ENCODE measurements at regions not wholly inside any gene's neighbourhood (a gene's known extent, or its start where the extent isn't known, plus 50 kb on each side); places are given as distances from the start of the nearest gene placed in this dataset.

DNA sequence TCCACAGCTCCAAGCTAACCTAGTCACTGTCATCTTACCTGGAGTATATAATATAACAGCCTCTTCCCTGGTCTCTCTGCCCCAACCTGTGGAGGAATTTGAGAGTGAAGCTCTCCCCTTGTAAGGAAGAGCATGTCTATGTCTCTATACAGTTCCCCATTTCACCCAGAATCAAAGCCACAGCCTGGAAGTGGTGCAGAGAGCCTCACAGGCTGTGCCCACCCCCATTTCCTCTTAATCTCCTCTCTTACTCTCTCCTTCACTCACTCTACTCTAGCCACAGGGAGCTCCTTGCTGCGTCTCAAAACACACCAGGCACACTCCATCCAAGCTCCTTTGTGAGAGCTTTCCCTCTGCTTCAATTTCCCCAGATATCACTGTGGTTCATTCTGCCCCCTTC, 302.5 kb upstream of the ISX start:
- 56 to 84% (median 74%) methylated on average over 1 of the region's 1 CpG for WGBS, 3 donors

GRCh38 chr22:34765115-34765514, 300.8 kb upstream of the ISX start:
- H3K9me3 ChIP-seq = no peaks in the 10 kb centered on the region
- 78 to 83% (median 81%) methylated on average over 2 of the region's 2 CpGs for WGBS, 3 donors
- H3K4me1 ChIP-seq (ENCODE audit: insufficient read depth) = no peaks in the 10 kb centered on the region
- no peaks in the 10 kb centered on the region for H3K27me3 ChIP-seq
- intact Hi-C loops (cut with DNase I) = no loop called here
- DNase-seq = no peak
- TF ChIP-seq EP300 (IDR thresholded peaks at IDR 0.05) (no peak), CTCF (IDR thresholded peaks at IDR 0.05) (no peak), POLR2A (IDR thresholded peaks at IDR 0.05) (no peak)
- H3K4me3 ChIP-seq = no peak overlapping the region
- no peak overlapping the region for H3K27ac ChIP-seq
- no peaks in the 10 kb centered on the region for H3K36me3 ChIP-seq

More for the DNA sequence above, 302.5 kb upstream of the ISX start:
- no peak for TF ChIP-seq CTCF (IDR thresholded peaks at IDR 0.05)
- no peak for TF ChIP-seq POLR2A (IDR thresholded peaks at IDR 0.05)
- TF ChIP-seq EP300 (IDR thresholded peaks at IDR 0.05) = no peak
- H3K4me1 ChIP-seq (ENCODE audit: insufficient read depth) = no peaks in the 10 kb centered on the region
- no peaks in the 10 kb centered on the region for H3K9me3 ChIP-seq
- H3K4me3 ChIP-seq = no peak overlapping the region
- H3K27me3 ChIP-seq = no peaks in the 10 kb centered on the region
- no peak for DNase-seq
- intact Hi-C loops (cut with DNase I) = no loop called here
- no peaks in the 10 kb centered on the region for H3K36me3 ChIP-seq
- H3K27ac ChIP-seq = no peak overlapping the region

DNA sequence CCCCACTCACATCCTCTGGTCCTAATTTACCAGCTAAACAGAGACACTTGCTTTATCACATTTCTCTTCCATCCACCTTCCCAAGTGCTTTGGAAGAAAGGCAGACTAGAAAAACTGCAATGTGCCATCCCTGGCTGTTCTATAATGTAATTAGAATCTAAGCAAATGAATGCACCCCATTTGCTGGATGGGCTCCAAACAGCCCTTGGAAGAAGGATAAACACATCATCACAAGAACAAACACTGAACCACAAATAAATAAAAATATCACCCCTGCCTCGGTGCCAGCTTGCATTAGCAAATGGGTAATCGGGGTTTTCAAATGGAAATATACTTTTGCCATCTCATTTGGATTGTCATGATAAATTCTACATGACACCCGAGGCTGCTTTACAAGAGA, 296.6 kb upstream of the ISX start:
- Histone ChIP-seq H3K36me3 (no peaks in the 10 kb centered on the region), H3K9me3 (no peaks in the 10 kb centered on the region), H3K4me3 (no peak overlapping the region), H3K4me1 (ENCODE audit: insufficient read depth) (no peaks in the 10 kb centered on the region), H3K27me3 (no peaks in the 10 kb centered on the region), H3K27ac (no peak overlapping the region)
- TF ChIP-seq EP300 (IDR thresholded peaks at IDR 0.05) = no peak
- no peak for TF ChIP-seq POLR2A (IDR thresholded peaks at IDR 0.05)
- TF ChIP-seq CTCF (IDR thresholded peaks at IDR 0.05) = no peak
- intact Hi-C loops (cut with DNase I) = no loop called here
- 74 to 78% (median 74%) methylated on average over 3 of the region's 3 CpGs for WGBS, 3 donors
- no peak for DNase-seq

GRCh38 chr22:34776817-34777216, 289.1 kb upstream of the ISX start:
- H3K36me3 ChIP-seq = no peaks in the 10 kb centered on the region
- 42 to 46% (median 45%) methylated on average over 3 of the region's 3 CpGs for WGBS, 3 donors
- intact Hi-C loops (cut with DNase I) = no loop called here
- no peaks in the 10 kb centered on the region for H3K4me1 ChIP-seq (ENCODE audit: insufficient read depth)
- no peak overlapping the region for H3K4me3 ChIP-seq
- H3K9me3 ChIP-seq = no peaks in the 10 kb centered on the region
- no peak overlapping the region for H3K27ac ChIP-seq
- H3K27me3 ChIP-seq = no peaks in the 10 kb centered on the region
- no peak for DNase-seq
- TF ChIP-seq CTCF (IDR thresholded peaks at IDR 0.05) (no peak), POLR2A (IDR thresholded peaks at IDR 0.05) (no peak), EP300 (IDR thresholded peaks at IDR 0.05) (no peak)

DNA sequence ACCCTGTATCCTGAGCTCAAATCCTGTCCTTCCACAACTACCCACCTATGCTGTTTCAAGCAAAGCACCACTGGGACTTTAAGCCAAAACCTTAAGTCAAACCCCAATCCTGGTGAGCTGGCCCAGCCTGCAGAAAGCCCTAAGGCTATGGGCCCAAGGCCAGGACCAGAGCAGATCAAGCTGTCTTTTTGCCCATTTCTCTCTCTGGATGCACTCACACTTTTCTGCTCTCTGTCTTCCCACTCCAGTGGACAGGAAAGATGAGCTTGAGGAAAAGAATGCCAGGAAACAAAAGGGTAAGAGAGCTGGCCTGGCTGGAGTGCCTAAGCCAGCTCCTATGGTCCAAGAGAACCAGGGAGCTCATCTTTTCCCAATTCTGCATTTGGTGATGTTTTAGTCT, 284.3 kb upstream of the ISX start:
- intact Hi-C loops (cut with DNase I) = no loop called here
- TF ChIP-seq EP300 (IDR thresholded peaks at IDR 0.05) (no peak), POLR2A (IDR thresholded peaks at IDR 0.05) (no peak), CTCF (IDR thresholded peaks at IDR 0.05) (no peak)
- H3K27ac ChIP-seq = no peak overlapping the region

More for the DNA sequence above, 284.3 kb upstream of the ISX start:
- Histone ChIP-seq H3K4me1 (ENCODE audit: insufficient read depth) (no peaks in the 10 kb centered on the region), H3K27me3 (no peaks in the 10 kb centered on the region), H3K4me3 (no peak overlapping the region), H3K9me3 (no peaks in the 10 kb centered on the region), H3K36me3 (no peaks in the 10 kb centered on the region)
- DNase-seq = no peak

Data from ovary (tissue), 7 donors.